NT2/D1 (cell line): ENCODE measurements at regions not wholly inside any gene's neighbourhood (a gene's known extent, or its start where the extent isn't known, plus 50 kb on each side); places are given as distances from the start of the nearest gene placed in this dataset.

ENCODE experiments used
- SUZ12 ChIP-seq: IDR thresholded peaks from 2 replicates; pipeline ENCODE4 v1.6.1; 2011; ENCODE audit not compliant: insufficient read length, insufficient read depth; ENCODE audit errors: extremely low read depth
- YY1 ChIP-seq: IDR thresholded peaks from 2 replicates; pipeline ENCODE4 v1.6.1; 2011; ENCODE audit not compliant: insufficient read length, insufficient read depth

GRCh38 chr4:140212194-140212593 lies 58.2 kb upstream of the MAML3 start:
- no peak for TF ChIP-seq SUZ12
- TF ChIP-seq YY1, result no peak
